Ishikawa (cell line): ENCODE measurements at regions not wholly inside any gene's neighbourhood (a gene's known extent, or its start where the extent isn't known, plus 50 kb on each side); places are given as distances from the start of the nearest gene placed in this dataset.

Experiments
- CEBPB ChIP-seq: IDR thresholded peaks from 2 replicates; pipeline ENCODE4 v1.6.1; 2012
- CREB1 ChIP-seq: IDR thresholded peaks from 2 replicates; pipeline ENCODE4 v1.6.1; 2012; ENCODE audit warnings: low read depth
- EGR1 ChIP-seq: IDR thresholded peaks from 2 replicates; pipeline ENCODE4 v1.6.1; 2012
- EP300 ChIP-seq: IDR thresholded peaks from 2 replicates; pipeline ENCODE4 v1.6.1; 2012; ENCODE audit warnings: borderline replicate concordance
- FOXM1 ChIP-seq: IDR thresholded peaks from 2 replicates; pipeline ENCODE4 v1.6.1; 2012; ENCODE audit warnings: low read depth, borderline replicate concordance
- NFIC ChIP-seq: IDR thresholded peaks from 2 replicates; pipeline ENCODE4 v1.6.1; 2012
- RAD21 ChIP-seq: IDR thresholded peaks from 2 replicates; pipeline ENCODE4 v1.6.1; 2012; ENCODE audit warnings: low read depth
- TAF1 ChIP-seq: IDR thresholded peaks from 2 replicates; pipeline ENCODE4 v1.6.1; 2012; ENCODE audit warnings: low read depth, mild to moderate bottlenecking
- TCF12 ChIP-seq: IDR thresholded peaks from 2 replicates; pipeline ENCODE4 v1.6.1; 2012; ENCODE audit warnings: low read depth
- TEAD4 ChIP-seq: IDR thresholded peaks from 2 replicates; pipeline ENCODE4 v1.6.1; 2012
- YY1 ChIP-seq: IDR thresholded peaks from 2 replicates; pipeline ENCODE4 v1.6.1; 2012; ENCODE audit warnings: low read depth
- ZBTB7A ChIP-seq: IDR thresholded peaks from 2 replicates; pipeline ENCODE4 v1.6.1; 2012; ENCODE audit warnings: low read depth
- TF ChIP-seq, protein P1 (sequence below): IDR thresholded peaks from 2 replicates; pipeline ENCODE4 v1.6.1; 2012
- TF ChIP-seq, protein P2 (sequence below): IDR thresholded peaks from 2 replicates; pipeline ENCODE4 v1.6.1; 2012; ENCODE audit warnings: low read depth, mild to moderate bottlenecking
- TF ChIP-seq, protein P3 (sequence below): IDR thresholded peaks from 2 replicates; pipeline ENCODE4 v1.6.1; 2012

DNA sequence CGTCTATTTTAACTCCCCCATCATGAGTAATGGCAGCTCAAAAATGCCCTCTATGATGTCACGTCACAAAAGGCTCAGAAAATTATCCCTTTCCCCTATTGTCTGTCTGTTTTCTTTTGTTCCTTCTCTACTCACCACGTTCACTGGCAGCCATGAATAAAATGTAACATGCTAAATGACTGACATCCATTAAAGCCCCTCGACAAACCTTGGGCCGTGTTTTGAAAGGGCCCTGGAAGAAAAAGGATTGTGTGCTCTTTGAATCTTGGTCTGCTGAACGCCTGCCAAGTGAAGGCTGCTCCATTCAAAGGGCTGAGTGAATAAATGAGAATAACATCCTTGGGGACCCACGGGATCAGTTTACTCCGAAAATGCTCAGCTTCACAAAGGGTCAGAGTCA is 118.7 kb downstream of the RPS12 start:
- TF ChIP-seq, protein P1, sequence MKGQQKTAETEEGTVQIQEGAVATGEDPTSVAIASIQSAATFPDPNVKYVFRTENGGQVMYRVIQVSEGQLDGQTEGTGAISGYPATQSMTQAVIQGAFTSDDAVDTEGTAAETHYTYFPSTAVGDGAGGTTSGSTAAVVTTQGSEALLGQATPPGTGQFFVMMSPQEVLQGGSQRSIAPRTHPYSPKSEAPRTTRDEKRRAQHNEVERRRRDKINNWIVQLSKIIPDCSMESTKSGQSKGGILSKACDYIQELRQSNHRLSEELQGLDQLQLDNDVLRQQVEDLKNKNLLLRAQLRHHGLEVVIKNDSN: no peak
- TF ChIP-seq EP300: no peak
- no peak for TF ChIP-seq NFIC
- TF ChIP-seq, protein P2, sequence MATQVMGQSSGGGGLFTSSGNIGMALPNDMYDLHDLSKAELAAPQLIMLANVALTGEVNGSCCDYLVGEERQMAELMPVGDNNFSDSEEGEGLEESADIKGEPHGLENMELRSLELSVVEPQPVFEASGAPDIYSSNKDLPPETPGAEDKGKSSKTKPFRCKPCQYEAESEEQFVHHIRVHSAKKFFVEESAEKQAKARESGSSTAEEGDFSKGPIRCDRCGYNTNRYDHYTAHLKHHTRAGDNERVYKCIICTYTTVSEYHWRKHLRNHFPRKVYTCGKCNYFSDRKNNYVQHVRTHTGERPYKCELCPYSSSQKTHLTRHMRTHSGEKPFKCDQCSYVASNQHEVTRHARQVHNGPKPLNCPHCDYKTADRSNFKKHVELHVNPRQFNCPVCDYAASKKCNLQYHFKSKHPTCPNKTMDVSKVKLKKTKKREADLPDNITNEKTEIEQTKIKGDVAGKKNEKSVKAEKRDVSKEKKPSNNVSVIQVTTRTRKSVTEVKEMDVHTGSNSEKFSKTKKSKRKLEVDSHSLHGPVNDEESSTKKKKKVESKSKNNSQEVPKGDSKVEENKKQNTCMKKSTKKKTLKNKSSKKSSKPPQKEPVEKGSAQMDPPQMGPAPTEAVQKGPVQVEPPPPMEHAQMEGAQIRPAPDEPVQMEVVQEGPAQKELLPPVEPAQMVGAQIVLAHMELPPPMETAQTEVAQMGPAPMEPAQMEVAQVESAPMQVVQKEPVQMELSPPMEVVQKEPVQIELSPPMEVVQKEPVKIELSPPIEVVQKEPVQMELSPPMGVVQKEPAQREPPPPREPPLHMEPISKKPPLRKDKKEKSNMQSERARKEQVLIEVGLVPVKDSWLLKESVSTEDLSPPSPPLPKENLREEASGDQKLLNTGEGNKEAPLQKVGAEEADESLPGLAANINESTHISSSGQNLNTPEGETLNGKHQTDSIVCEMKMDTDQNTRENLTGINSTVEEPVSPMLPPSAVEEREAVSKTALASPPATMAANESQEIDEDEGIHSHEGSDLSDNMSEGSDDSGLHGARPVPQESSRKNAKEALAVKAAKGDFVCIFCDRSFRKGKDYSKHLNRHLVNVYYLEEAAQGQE: no peak
- TF ChIP-seq CREB1: no peak
- no peak for TF ChIP-seq YY1
- no peak for TF ChIP-seq TCF12
- TF ChIP-seq CEBPB: no peak
- TF ChIP-seq TEAD4: no peak

DNA sequence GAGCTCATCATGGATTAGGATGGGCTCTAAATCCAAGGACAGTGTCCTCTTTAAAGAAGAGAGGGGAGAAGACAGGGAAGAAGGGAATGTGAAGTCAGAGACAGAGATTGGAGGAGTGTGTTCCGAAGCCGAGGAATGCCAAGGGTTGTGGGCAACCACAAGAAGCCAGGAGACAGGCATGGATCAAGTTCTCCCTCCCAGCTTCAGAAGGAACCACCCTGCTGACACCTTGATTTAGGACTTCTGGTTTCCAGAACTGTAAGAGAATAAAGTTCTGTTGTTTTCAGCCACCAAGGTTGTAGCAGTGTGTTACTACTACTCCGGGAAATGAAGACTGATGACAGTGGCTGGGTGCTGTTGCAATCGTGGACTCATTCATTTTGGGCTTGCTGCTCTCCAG is 120.1 kb downstream of the RPS12 start:
- TF ChIP-seq FOXM1 (no peak), TAF1 (no peak), TEAD4 (no peak)
- TF ChIP-seq, protein P1: no peak

DNA sequence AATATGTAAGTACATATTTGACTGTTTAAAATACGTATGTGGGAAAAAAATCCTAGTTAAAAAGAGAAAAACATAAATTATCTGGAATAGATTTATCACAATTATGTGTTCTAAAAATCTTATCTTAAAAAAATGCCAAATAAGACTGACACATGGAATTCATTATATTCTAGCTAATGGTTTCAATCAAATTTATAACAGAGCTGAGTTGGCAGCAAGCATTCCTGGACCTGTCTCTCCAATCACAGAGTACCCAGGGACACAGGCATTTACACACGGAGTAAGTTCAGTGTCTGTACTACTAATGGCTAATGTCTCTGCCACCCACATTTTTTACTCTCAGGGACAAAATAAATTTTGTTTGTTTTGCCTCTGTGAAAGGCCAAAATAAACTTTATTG is 122.3 kb downstream of the RPS12 start:
- TF ChIP-seq, protein P3, sequence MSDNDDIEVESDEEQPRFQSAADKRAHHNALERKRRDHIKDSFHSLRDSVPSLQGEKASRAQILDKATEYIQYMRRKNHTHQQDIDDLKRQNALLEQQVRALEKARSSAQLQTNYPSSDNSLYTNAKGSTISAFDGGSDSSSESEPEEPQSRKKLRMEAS: no peak
- TF ChIP-seq CEBPB: no peak
- TF ChIP-seq TAF1: no peak
- TF ChIP-seq, protein P1: no peak
- no peak for TF ChIP-seq CREB1
- TF ChIP-seq FOXM1: no peak
- no peak for TF ChIP-seq TEAD4

DNA sequence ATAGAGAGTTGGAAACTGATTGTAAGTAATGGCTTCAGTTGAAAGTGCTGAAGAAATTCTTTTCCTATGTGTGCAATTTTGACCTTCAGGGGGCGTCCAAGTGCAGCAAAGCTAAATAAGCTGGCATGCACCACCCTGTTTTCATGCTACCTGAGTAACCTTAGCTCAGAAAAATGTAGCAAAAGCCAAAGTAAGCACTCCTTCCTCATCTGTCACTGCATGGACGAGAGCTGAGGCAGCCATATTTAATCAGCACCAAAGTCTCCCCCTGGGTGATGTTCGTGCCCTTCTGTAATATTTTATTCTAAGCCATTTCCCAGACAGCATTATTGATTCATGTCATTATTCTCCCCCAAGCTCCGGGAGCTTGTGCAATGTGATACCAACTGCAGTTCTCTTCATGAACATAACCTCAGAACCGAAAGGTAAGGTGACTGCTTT is 123.1 kb downstream of the RPS12 start:
- peak; percentile 87 for TF ChIP-seq RAD21
- no peak for TF ChIP-seq ZBTB7A
- TF ChIP-seq YY1: peak; percentile 69; the same call in 1 of the 2 replicates
- peak; percentile 47; the same call in 1 of the 2 replicates for TF ChIP-seq TEAD4
- no peak for TF ChIP-seq TCF12
- 0 out of 2 replicates have a peak, but pooled peaks have one; percentile 26 for TF ChIP-seq NFIC
- no peak for TF ChIP-seq CREB1
- TF ChIP-seq, protein P2: no peak
- no peak for TF ChIP-seq TAF1
- TF ChIP-seq EGR1: no peak
- TF ChIP-seq EP300: no peak
- TF ChIP-seq, protein P1: no peak
- peak; percentile 36; the same call in 1 of the 2 replicates for TF ChIP-seq CEBPB

DNA sequence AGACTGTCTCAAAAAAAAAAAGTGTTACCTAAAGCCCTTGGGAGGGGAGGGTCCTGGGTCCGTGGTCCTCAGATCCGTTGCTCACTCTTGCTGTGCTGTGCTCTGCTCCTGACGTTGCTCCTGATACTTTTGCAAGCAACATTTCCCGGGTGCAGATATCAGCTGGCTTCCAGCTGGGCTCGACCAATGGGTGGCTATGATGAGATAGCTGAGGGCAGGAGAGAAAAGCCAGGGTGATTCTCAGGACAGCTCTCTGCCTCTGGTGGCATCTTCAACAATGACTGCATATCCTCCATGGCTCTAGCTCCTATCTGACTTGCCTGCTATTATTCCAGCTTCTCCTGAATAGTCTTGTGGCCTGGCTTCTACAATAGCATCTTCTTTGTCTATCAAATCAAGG is 134.5 kb downstream of the RPS12 start:
- TF ChIP-seq EGR1 (no peak), EP300 (no peak), YY1 (no peak), RAD21 (no peak), TEAD4 (no peak), NFIC (no peak), TCF12 (no peak), FOXM1 (no peak), CREB1 (no peak), TAF1 (no peak), ZBTB7A (no peak), CEBPB (no peak)
- TF ChIP-seq, protein P1: no peak
- TF ChIP-seq, protein P2: no peak
- TF ChIP-seq, protein P3: no peak
